Astrocyte (in vitro differentiated cells and primary cell): ENCODE measurements at regions not wholly inside any gene's neighbourhood (a gene's known extent, or its start where the extent isn't known, plus 50 kb on each side); places are given as distances from the start of the nearest gene placed in this dataset.

Experiments
- DNase-seq: peaks from one replicate; pipeline ENCODE4 v3.0.0-alpha.2; 2010; ENCODE audit warnings: low read depth
- FAIRE-seq: peaks from 2 replicates; lab custom pipeline; 2011; peaks lifted over from hg19 to GRCh38; lab: Jason Lieb, UNC
- H2AFZ ChIP-seq: 2 replicates; pipeline ENCODE4 v1.6.0; 2012; ENCODE audit warnings: low read depth, low read length, inconsistent platforms
- H3K27ac ChIP-seq: 2 replicates; pipeline ENCODE4 v1.5.1; 2011; ENCODE audit warnings: low read depth, low read length, inconsistent platforms
- H3K27me3 ChIP-seq: 2 replicates; pipeline ENCODE4 v1.6.0; 2011; ENCODE audit warnings: low read length, inconsistent platforms; ENCODE audit not compliant: insufficient read depth
- H3K36me3 ChIP-seq: 2 replicates; pipeline ENCODE4 v1.5.1; 2011; ENCODE audit warnings: low read length, inconsistent platforms; ENCODE audit not compliant: insufficient read depth
- H3K4me1 ChIP-seq: 2 replicates; pipeline ENCODE4 v1.5.1; 2011; ENCODE audit warnings: low read length, inconsistent platforms; ENCODE audit not compliant: insufficient read depth
- H3K4me2 ChIP-seq: 2 replicates; pipeline ENCODE4 v1.6.0; 2012; ENCODE audit warnings: low read length, inconsistent platforms
- H3K4me3 ChIP-seq: 2 replicates; pipeline ENCODE4 v1.5.1; 2011; ENCODE audit warnings: low read depth, mild to moderate bottlenecking, low read length, inconsistent platforms; ENCODE audit not compliant: insufficient read depth
- H3K79me2 ChIP-seq: 2 replicates; pipeline ENCODE4 v1.6.0; 2012; ENCODE audit warnings: mild to moderate bottlenecking, low read length, inconsistent platforms; ENCODE audit not compliant: insufficient read depth
- H3K9ac ChIP-seq: 2 replicates; pipeline ENCODE4 v1.6.0; 2012; ENCODE audit warnings: mild to moderate bottlenecking, low read length, inconsistent platforms
- H3K9me3 ChIP-seq: 2 replicates; pipeline ENCODE4 v1.5.1; 2012; ENCODE audit warnings: low read depth, mild to moderate bottlenecking, low read length, inconsistent platforms; ENCODE audit not compliant: insufficient read depth
- H4K20me1 ChIP-seq: 2 replicates; pipeline ENCODE4 v1.6.0; 2012; ENCODE audit warnings: low read length, inconsistent platforms; ENCODE audit not compliant: insufficient read depth
- H3K27ac Mint-ChIP-seq: one replicate; pipeline ENCODE4 v1.8.0; 2021; ENCODE audit warnings: mild to moderate bottlenecking, mixed read lengths; ENCODE audit not compliant: unreplicated experiment
- H3K27me3 Mint-ChIP-seq: one replicate; pipeline ENCODE4 v1.8.0; 2021; ENCODE audit warnings: low read depth, mixed read lengths; ENCODE audit not compliant: unreplicated experiment
- H3K36me3 Mint-ChIP-seq: one replicate; pipeline ENCODE4 v1.8.0; 2021; ENCODE audit warnings: low read depth, mixed read lengths; ENCODE audit not compliant: unreplicated experiment
- H3K4me1 Mint-ChIP-seq: one replicate; pipeline ENCODE4 v1.8.0; 2021; ENCODE audit warnings: low read depth, mixed read lengths; ENCODE audit not compliant: unreplicated experiment
- H3K4me3 Mint-ChIP-seq: one replicate; pipeline ENCODE4 v1.8.0; 2021; ENCODE audit warnings: mild to moderate bottlenecking, moderate library complexity, mixed read lengths; ENCODE audit not compliant: unreplicated experiment
- H3K9me3 Mint-ChIP-seq: one replicate; pipeline ENCODE4 v1.8.0; 2021; ENCODE audit warnings: mild to moderate bottlenecking, mixed read lengths; ENCODE audit not compliant: unreplicated experiment
- EZH2 ChIP-seq: IDR thresholded peaks from 2 replicates; pipeline ENCODE4 v1.6.1; 2012; ENCODE audit warnings: mild to moderate bottlenecking, low read length, inconsistent platforms; ENCODE audit not compliant: insufficient read depth
- TF ChIP-seq, protein P1 (sequence below): IDR thresholded peaks from 2 replicates; pipeline ENCODE4 v1.5.1; 2011; ENCODE audit warnings: low read depth, mild to moderate bottlenecking, inconsistent platforms, low read length, moderate library complexity; ENCODE audit not compliant: insufficient read depth

DNA sequence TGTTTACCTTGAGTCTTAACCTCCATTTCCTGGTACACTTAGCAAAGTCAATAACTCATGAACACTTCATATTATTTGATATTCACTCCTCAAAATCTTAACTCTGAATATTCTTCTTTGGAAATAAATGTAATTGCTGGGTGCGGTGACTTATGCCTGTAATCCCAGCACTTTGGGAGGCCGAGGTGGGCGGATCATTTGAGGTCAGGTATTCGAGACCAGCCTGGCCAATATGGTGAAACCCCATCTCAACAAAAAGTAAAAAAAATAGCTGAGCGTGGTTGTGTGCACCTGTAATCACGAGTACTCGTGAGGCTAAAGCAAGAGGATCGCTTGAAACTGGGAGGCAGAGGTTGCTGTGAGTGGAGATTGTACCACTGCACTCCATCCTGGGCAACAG is 201.3 kb upstream of the DSEL start:
- H3K27ac Mint-ChIP-seq: no peak overlapping the region
- no peaks in the 10 kb centered on the region for H3K27me3 Mint-ChIP-seq

DNA sequence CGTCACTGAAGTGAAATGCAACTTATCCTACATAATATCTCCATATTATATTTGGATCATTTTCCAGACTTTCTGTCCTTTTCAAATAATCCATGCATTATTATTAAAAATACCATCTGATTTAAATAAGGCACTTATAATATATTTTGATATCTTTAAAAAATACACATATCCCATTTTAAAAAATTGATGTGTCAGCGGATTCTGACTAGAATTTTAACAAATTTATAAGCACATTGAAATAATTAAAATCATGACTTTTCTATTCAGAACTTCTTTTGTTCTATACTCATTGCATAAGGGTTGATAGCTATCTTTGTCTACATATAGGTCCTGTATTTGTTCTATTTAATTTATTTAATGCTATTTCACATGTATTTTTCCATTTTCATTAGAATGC is 199.0 kb upstream of the DSEL start:
- H3K4me1 Mint-ChIP-seq: no peaks in the 10 kb centered on the region
- FAIRE-seq: no peak
- TF ChIP-seq, protein P1, sequence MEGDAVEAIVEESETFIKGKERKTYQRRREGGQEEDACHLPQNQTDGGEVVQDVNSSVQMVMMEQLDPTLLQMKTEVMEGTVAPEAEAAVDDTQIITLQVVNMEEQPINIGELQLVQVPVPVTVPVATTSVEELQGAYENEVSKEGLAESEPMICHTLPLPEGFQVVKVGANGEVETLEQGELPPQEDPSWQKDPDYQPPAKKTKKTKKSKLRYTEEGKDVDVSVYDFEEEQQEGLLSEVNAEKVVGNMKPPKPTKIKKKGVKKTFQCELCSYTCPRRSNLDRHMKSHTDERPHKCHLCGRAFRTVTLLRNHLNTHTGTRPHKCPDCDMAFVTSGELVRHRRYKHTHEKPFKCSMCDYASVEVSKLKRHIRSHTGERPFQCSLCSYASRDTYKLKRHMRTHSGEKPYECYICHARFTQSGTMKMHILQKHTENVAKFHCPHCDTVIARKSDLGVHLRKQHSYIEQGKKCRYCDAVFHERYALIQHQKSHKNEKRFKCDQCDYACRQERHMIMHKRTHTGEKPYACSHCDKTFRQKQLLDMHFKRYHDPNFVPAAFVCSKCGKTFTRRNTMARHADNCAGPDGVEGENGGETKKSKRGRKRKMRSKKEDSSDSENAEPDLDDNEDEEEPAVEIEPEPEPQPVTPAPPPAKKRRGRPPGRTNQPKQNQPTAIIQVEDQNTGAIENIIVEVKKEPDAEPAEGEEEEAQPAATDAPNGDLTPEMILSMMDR: no peak
- TF ChIP-seq EZH2: no peak

More for the DNA sequence above, 201.3 kb upstream of the DSEL start:
- H3K36me3 Mint-ChIP-seq: no peaks in the 10 kb centered on the region
- no peaks in the 10 kb centered on the region for H3K9me3 Mint-ChIP-seq
- H3K4me3 Mint-ChIP-seq: no peak overlapping the region
- Histone ChIP-seq H3K79me2 (no peaks in the 10 kb centered on the region), H3K27ac (no peak overlapping the region), H3K9ac (no peak overlapping the region), H3K4me2 (no peak overlapping the region), H4K20me1 (no peaks in the 10 kb centered on the region), H2AFZ (no peak overlapping the region), H3K9me3 (no peaks in the 10 kb centered on the region), H3K4me1 (no peaks in the 10 kb centered on the region), H3K4me3 (no peak overlapping the region), H3K27me3 (no peaks in the 10 kb centered on the region), H3K36me3 (no peaks in the 10 kb centered on the region)
- no peak for TF ChIP-seq EZH2
- TF ChIP-seq, protein P1: no peak
- no peak for FAIRE-seq
- H3K4me1 Mint-ChIP-seq: no peaks in the 10 kb centered on the region
- DNase-seq: no peak

GRCh38 chr18:67710639-67711038 is 194.1 kb upstream of the DSEL start:
- Mint-ChIP-seq H3K9me3 (no peaks in the 10 kb centered on the region), H3K4me1 (no peaks in the 10 kb centered on the region), H3K4me3 (no peak overlapping the region), H3K27me3 (no peaks in the 10 kb centered on the region), H3K36me3 (no peaks in the 10 kb centered on the region), H3K27ac (no peak overlapping the region)
- H3K79me2 ChIP-seq: no peaks in the 10 kb centered on the region
- H3K4me3 ChIP-seq: no peak overlapping the region
- no peak for FAIRE-seq
- H3K4me1 ChIP-seq: no peaks in the 10 kb centered on the region
- no peaks in the 10 kb centered on the region for H4K20me1 ChIP-seq
- no peak overlapping the region for H3K4me2 ChIP-seq
- H3K9ac ChIP-seq: no peak overlapping the region
- H3K27me3 ChIP-seq: no peaks in the 10 kb centered on the region
- H3K9me3 ChIP-seq: no peaks in the 10 kb centered on the region
- no peak overlapping the region for H3K27ac ChIP-seq
- H2AFZ ChIP-seq: no peak overlapping the region
- DNase-seq: no peak
- TF ChIP-seq EZH2: no peak
- TF ChIP-seq, protein P1: no peak
- no peaks in the 10 kb centered on the region for H3K36me3 ChIP-seq

More for the DNA sequence above, 199.0 kb upstream of the DSEL start:
- H4K20me1 ChIP-seq: no peaks in the 10 kb centered on the region
- no peak overlapping the region for H3K27ac Mint-ChIP-seq
- no peak overlapping the region for H3K4me2 ChIP-seq
- no peak overlapping the region for H3K4me3 Mint-ChIP-seq
- H3K9ac ChIP-seq: no peak overlapping the region
- no peak overlapping the region for H3K27ac ChIP-seq
- no peaks in the 10 kb centered on the region for H3K36me3 ChIP-seq
- H3K9me3 ChIP-seq: no peaks in the 10 kb centered on the region
- no peaks in the 10 kb centered on the region for H3K4me1 ChIP-seq
- H2AFZ ChIP-seq: no peak overlapping the region
- no peaks in the 10 kb centered on the region for H3K27me3 Mint-ChIP-seq
- H3K36me3 Mint-ChIP-seq: no peaks in the 10 kb centered on the region
- no peaks in the 10 kb centered on the region for H3K79me2 ChIP-seq
- DNase-seq: no peak
- no peaks in the 10 kb centered on the region for H3K27me3 ChIP-seq
- H3K9me3 Mint-ChIP-seq: no peaks in the 10 kb centered on the region
- H3K4me3 ChIP-seq: no peak overlapping the region
